ENCODE measurements at regions not wholly inside any gene's neighbourhood (a gene's known extent, or its start where the extent isn't known, plus 50 kb on each side); places are given as distances from the start of the nearest gene placed in this dataset.

DNA sequence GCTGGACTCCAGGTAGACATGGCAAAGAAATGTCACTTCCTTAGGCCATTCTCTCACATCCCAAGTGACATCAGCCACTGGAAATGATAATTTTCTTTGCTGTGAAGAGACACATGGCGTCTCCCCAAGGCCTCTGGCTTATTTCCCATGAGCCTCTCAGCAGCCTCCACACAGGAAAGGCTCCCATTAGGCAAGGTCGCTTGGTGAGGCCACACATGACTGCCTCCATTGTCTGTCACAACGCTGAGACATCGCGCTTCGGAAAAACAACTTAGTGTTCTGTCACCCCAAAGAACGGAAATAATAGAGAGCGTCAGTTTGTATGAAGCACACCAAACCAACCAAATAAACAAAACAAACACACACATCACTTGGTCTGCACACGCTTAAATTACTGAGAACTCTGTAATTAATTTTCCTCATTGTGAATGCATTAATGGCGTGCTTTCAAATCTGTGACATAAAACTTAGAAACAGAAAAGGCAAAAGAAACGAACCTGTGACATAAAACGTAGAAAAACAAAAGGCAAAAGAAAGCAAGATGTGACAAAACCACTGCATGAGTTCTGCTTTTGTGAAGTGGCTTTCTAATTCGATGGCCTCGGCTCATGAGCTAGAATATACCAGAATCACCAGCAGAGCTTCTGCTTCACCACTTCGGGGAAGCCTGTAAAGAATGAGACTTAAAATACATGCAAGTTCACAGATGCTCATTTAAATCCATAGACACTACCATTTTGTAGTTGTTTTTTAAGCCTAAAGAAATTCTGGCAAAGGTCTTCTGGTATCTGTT lies 404.2 kb upstream of the SGCG start:
- TF ChIP-seq, protein P1, sequence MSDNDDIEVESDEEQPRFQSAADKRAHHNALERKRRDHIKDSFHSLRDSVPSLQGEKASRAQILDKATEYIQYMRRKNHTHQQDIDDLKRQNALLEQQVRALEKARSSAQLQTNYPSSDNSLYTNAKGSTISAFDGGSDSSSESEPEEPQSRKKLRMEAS (IDR thresholded peaks at IDR 0.05; ENCODE audit: low read depth, low read length) = no peak
- TF ChIP-seq POLR2A (IDR thresholded peaks at IDR 0.05; ENCODE audit: extremely low read depth, insufficient read length) = no peak
